ENCODE measurements at regions not wholly inside any gene's neighbourhood (a gene's known extent, or its start where the extent isn't known, plus 50 kb on each side); places are given as distances from the start of the nearest gene placed in this dataset.

- Histone ChIP-seq H3K27me3 (ENCODE audit: control insufficient read depth, insufficient read depth, low read length) (no peaks in the 10 kb centered on the region), H3K4ac (ENCODE audit: low read depth, low read length) (no peak overlapping the region), H3K9me1 (ENCODE audit: insufficient read depth, low read length) (no peaks in the 10 kb centered on the region), H3K4me1 (ENCODE audit: control insufficient read depth, insufficient read depth, low read length) (no peaks in the 10 kb centered on the region), H2BK15ac (ENCODE audit: low read depth, low read length) (no peak overlapping the region), H3K23ac (ENCODE audit: low read depth, low read length) (no peak overlapping the region), H2BK120ac (ENCODE audit: low read depth, low read length) (no peak overlapping the region), H4K91ac (ENCODE audit: insufficient read depth, low read depth, low read length) (no peak overlapping the region), H4K20me1 (ENCODE audit: insufficient read depth, low read length) (no peaks in the 10 kb centered on the region), H4K5ac (ENCODE audit: low read depth, low read length) (no peak overlapping the region), H3K27ac (ENCODE audit: insufficient read depth, low read length) (no peak overlapping the region), H2BK20ac (ENCODE audit: low read depth, low read length) (no peak overlapping the region), H3K14ac (replicated peaks; ENCODE audit: low read depth, low read length) (no peak overlapping the region), H2AK9ac (replicated peaks; ENCODE audit: low read depth, low read length, poor library complexity) (no peak overlapping the region), H3K56ac (ENCODE audit: extremely low read depth, insufficient read depth, low read length) (no peak overlapping the region), H4K8ac (ENCODE audit: low read depth in 2 of 2, low read length in 2 of 2) (no peak overlapping the region), H3K9ac (ENCODE audit: low read depth, low read length) (no peak overlapping the region), H3K4me2 (ENCODE audit: low read depth, low read length) (no peak overlapping the region), H3K79me1 (ENCODE audit: low read depth in 1 of 2, low read length in 2 of 2) (no peaks in the 10 kb centered on the region), H2AK5ac (ENCODE audit: low read depth, low read length) (no peak overlapping the region), H3K18ac (ENCODE audit: low read depth, low read length) (no peak overlapping the region), H3K4me3 (ENCODE audit: insufficient read depth, low read depth, low read length) (no peak overlapping the region), H3K36me3 (ENCODE audit: control insufficient read depth, insufficient read depth, low read length) (no peaks in the 10 kb centered on the region), H2BK5ac (ENCODE audit: low read depth, low read length, poor library complexity, severe bottlenecking) (no peak overlapping the region), H3K9me3 (ENCODE audit: control insufficient read depth, insufficient read depth, low read length) (no peaks in the 10 kb centered on the region), H2AFZ (replicated peaks; ENCODE audit: low read length, poor library complexity) (no peak overlapping the region)
- BruUV-seq (replicated peaks) = no TSS peak
- ChIA-PET POLR2A (ENCODE audit: unreplicated experiment) (no interaction called here), CTCF (interaction anchor here (1.1 kb wide), 1 partner anchor 19 kb away, joined by 3 read pairs; no protein-coding TSS in a partner anchor)
- no CpG with 5 or more reads among the region's 3 CpGs for WGBS, 2 experiments (ENCODE audit: extremely low coverage in 2 of 2, insufficient read length in 1 of 2)
- TF ChIP-seq MAFK (IDR thresholded peaks at IDR 0.05; ENCODE audit: low read depth, low read length) = no peak
- no peak for TF ChIP-seq MXI1 (IDR thresholded peaks at IDR 0.05; ENCODE audit: borderline replicate concordance, low read depth, low read length)
- no peak for TF ChIP-seq CEBPB (IDR thresholded peaks at IDR 0.05; ENCODE audit: low read depth, low read length)
- no peak for TF ChIP-seq RCOR1 (IDR thresholded peaks at IDR 0.05; ENCODE audit: insufficient replicate concordance, low read length)
- no peak for TF ChIP-seq NFE2L2 (IDR thresholded peaks at IDR 0.05; ENCODE audit: low read depth, low read length)
- no peak for TF ChIP-seq POLR2A (IDR thresholded peaks at IDR 0.05; ENCODE audit: low read depth, low read length)
- TF ChIP-seq CHD1 (IDR thresholded peaks at IDR 0.05; ENCODE audit: low read depth, low read length) = no peak
- no peak for TF ChIP-seq RAD21 (IDR thresholded peaks at IDR 0.05; ENCODE audit: low read length)
- TF ChIP-seq MAZ (IDR thresholded peaks at IDR 0.05; ENCODE audit: borderline replicate concordance, low read depth, low read length) = no peak
- no peak for TF ChIP-seq RFX5 (IDR thresholded peaks at IDR 0.05; ENCODE audit: low read depth, low read length)
- no peak for TF ChIP-seq BHLHE40 (IDR thresholded peaks at IDR 0.05; ENCODE audit: low read depth, low read length)
- no peak for TF ChIP-seq CTCF (conservative IDR thresholded peaks at IDR 0.05; ENCODE audit: low read depth, low read length)
- DNase-seq (no peak), ATAC-seq (ENCODE audit: low read depth) (no peak)
- intact Hi-C loops (cut with micrococcal nuclease) (no loop called here), dilution Hi-C loops (cut with HindIII; ENCODE audit: low sequenced_read_pairs, unreplicated experiment) (no loop called here), in situ Hi-C loops (cut with MboI; ENCODE audit: low sequenced_read_pairs) (no loop called here)
Measured at GRCh38 chr6:169009628-169010027, 244.0 kb downstream of the THBS2 start.
